ENCODE measurements at regions not wholly inside any gene's neighbourhood (a gene's known extent, or its start where the extent isn't known, plus 50 kb on each side); places are given as distances from the start of the nearest gene placed in this dataset.

DNA sequence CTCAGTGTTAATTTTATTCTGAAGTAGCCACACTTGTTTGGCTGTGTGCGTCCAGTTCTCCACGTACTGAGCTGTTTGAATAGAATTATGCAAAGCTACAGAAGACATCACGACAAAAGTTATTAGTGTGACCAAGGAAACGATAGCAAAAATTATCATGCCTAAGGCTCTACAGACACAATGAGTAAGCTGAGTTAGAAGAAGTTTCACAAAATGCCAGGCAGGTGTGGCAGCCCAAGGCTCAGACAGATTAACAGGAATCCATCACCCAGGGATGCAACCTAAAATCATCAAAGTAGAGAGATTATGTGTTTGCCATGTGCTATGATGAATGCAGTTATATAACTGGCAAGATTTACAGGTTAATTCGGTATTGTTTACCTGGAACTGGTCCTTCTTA is 73.1 kb upstream of the INCENP start:
- no peak overlapping the region for H3K27ac Mint-ChIP-seq
- H3K9me3 Mint-ChIP-seq, result no peaks in the 10 kb centered on the region
- no peak overlapping the region for H3K4me3 Mint-ChIP-seq
- peaks cover 15% of the 10 kb centered on the region for H3K27me3 Mint-ChIP-seq (ENCODE audit: low read depth)
- no peak for DNase-seq (ENCODE audit: low spot score)
- no peaks in the 10 kb centered on the region for H3K4me1 Mint-ChIP-seq (ENCODE audit: low read depth)
- no peaks in the 10 kb centered on the region for H3K36me3 Mint-ChIP-seq (ENCODE audit: low read depth)

DNA sequence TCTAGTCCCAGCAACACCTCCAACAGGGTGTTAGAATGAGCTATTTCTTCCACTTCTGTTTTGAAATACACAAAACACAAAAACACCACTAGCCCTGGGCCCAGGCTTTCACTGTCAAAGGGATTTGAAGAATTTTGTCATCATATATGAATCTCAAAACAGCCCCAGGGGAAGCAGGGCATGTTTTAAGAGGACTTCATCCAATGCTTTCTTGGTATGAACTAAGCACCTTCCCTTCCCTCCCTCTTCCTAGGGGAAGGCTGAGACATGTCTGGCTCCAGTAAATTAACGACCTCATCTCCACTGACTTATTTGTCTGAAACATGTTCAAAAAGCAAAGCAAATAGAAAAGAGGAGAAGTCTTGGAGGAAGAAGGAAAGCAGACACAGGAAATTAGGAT is 75.7 kb upstream of the INCENP start:
- no peaks in the 10 kb centered on the region for H3K36me3 Mint-ChIP-seq (ENCODE audit: low read depth)
- H3K27ac Mint-ChIP-seq, result no peak overlapping the region
- no peaks in the 10 kb centered on the region for H3K9me3 Mint-ChIP-seq
- H3K27me3 Mint-ChIP-seq (ENCODE audit: low read depth), result peaks cover 19% of the 10 kb centered on the region
- no peaks in the 10 kb centered on the region for H3K4me1 Mint-ChIP-seq (ENCODE audit: low read depth)
- H3K4me3 Mint-ChIP-seq, result no peak overlapping the region
- no peak for DNase-seq (ENCODE audit: low spot score)

DNA sequence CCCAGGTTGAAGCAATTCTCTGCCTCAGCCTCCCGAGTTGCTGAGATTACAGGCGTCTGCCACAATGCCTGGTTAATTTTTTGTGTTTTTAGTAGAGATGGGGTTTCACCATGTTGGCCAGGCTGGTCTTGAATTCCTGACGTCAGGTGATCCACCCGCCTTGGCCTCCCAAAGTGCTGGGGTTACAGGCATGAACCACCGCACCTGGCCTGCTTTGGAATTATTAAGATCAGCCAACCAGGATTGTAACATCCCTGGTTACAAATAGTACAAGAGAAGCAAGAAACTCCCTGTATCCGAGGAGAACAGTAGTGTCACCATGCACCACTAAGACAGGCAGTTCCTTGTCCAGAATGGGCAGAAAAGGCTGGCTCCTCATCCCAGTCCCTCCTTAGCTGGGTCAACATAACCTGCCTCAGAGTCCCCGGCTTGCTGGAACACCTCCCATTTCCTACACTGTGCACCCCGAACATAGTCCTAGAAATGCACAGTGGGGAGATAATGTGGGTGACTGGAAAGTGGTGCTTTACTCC is 77.2 kb upstream of the INCENP start:
- Mint-ChIP-seq H3K27me3 (ENCODE audit: low read depth) (peaks cover 19% of the 10 kb centered on the region), H3K9me3 (no peaks in the 10 kb centered on the region)
- DNase-seq (ENCODE audit: low spot score), result no peak

DNA sequence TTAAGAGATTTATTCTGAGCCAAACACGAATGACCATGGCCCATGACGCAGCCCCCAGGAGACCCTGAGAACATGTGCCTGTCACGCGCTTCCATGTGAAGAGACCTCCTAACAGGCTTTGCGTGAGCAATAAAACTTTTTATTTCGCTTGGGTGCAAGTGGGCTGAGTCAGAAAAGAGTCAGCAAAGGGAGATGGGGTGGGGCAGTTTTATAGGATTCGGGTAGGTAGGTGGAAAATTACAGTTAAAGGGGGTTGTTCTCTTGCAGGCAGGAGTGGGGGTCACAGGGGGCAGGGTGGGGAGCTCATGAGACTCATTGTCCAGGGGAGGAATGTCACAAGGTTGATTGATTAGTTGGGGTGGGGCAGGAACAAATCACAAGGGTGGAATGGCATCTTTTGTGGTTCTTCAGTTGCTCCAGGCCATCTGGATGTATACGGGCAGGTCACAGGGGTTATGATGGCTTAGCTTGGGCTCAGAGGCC is 77.2 kb upstream of the FTH1 start:
- H3K27ac Mint-ChIP-seq, result no peak overlapping the region

More for the DNA sequence above, 77.2 kb upstream of the INCENP start:
- Mint-ChIP-seq H3K4me1 (ENCODE audit: low read depth) (no peaks in the 10 kb centered on the region), H3K27ac (no peak overlapping the region), H3K4me3 (no peak overlapping the region), H3K36me3 (ENCODE audit: low read depth) (no peaks in the 10 kb centered on the region)

GRCh38 chr11:62035293-62035692 is 67.9 kb upstream of the FTH1 start:
- no peak overlapping the region for H3K4me3 Mint-ChIP-seq

More for the DNA sequence above, 77.2 kb upstream of the FTH1 start:
- Mint-ChIP-seq H3K4me3 (no peak overlapping the region), H3K27me3 (ENCODE audit: low read depth) (peaks cover 23% of the 10 kb centered on the region), H3K9me3 (no peaks in the 10 kb centered on the region), H3K4me1 (ENCODE audit: low read depth) (no peaks in the 10 kb centered on the region), H3K36me3 (ENCODE audit: low read depth) (no peaks in the 10 kb centered on the region)
- DNase-seq (ENCODE audit: low spot score), result no peak

GRCh38 chr11:62034036-62034338 is 66.6 kb upstream of the FTH1 start:
- Mint-ChIP-seq H3K27me3 (ENCODE audit: low read depth) (peaks cover 17% of the 10 kb centered on the region), H3K36me3 (ENCODE audit: low read depth) (no peaks in the 10 kb centered on the region), H3K4me1 (ENCODE audit: low read depth) (no peaks in the 10 kb centered on the region), H3K4me3 (no peak overlapping the region), H3K27ac (no peak overlapping the region), H3K9me3 (peaks cover 4% of the 10 kb centered on the region)
- DNase-seq (ENCODE audit: low spot score), result no peak

More at GRCh38 chr11:62035293-62035692, 67.9 kb upstream of the FTH1 start:
- H3K9me3 Mint-ChIP-seq, result peaks cover 4% of the 10 kb centered on the region
- peaks cover 20% of the 10 kb centered on the region for H3K27me3 Mint-ChIP-seq (ENCODE audit: low read depth)
- no peak for DNase-seq (ENCODE audit: low spot score)
- H3K4me1 Mint-ChIP-seq (ENCODE audit: low read depth), result no peaks in the 10 kb centered on the region
- H3K36me3 Mint-ChIP-seq (ENCODE audit: low read depth), result no peaks in the 10 kb centered on the region
- H3K27ac Mint-ChIP-seq, result no peak overlapping the region

GRCh38 chr11:62033191-62034035 is 66.0 kb upstream of the FTH1 start:
- Mint-ChIP-seq H3K36me3 (ENCODE audit: low read depth) (no peaks in the 10 kb centered on the region), H3K4me3 (no peak overlapping the region), H3K27ac (no peak overlapping the region), H3K9me3 (peaks cover 4% of the 10 kb centered on the region), H3K27me3 (ENCODE audit: low read depth) (peaks cover 15% of the 10 kb centered on the region), H3K4me1 (ENCODE audit: low read depth) (no peaks in the 10 kb centered on the region)
- DNase-seq (ENCODE audit: low spot score), result no peak

GRCh38 chr11:62030071-62030684 is 62.7 kb upstream of the FTH1 start:
- Mint-ChIP-seq H3K27ac (no peak overlapping the region), H3K36me3 (ENCODE audit: low read depth) (no peaks in the 10 kb centered on the region), H3K4me3 (no peak overlapping the region), H3K9me3 (peaks cover 9% of the 10 kb centered on the region), H3K27me3 (ENCODE audit: low read depth) (peaks cover 4% of the 10 kb centered on the region), H3K4me1 (ENCODE audit: low read depth) (peaks cover 10% of the 10 kb centered on the region)
- DNase-seq (ENCODE audit: low spot score), result no peak

DNA sequence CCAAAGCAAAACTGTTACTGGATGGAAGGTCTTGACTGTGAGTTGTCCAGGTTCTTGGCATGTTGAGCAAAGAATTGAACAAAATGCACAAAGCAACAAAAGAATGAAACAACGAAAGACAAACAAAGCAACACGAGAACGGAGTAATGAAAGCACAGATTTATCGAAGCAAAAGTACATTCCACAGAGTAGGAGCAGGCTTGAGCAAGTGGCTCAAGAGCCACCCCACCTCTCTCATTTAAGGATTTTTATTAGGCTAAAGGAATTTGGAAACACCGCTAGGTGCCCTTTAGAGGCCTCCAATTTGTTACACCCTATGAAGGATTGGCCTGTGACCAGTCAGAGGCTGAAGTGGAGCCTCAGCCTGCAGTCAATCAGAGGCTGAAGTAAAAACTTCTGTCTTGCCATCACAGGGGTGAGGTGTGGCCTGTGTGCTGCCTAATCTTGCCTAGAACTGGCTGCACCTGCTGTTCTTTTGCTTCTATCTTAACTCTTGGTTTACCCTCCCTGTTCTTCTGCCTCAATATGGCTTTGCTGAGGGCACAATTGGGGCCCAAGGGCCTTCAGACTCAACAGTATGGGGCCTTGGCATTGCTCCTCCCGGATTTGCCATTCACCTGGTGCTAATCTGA is 59.4 kb upstream of the FTH1 start:
- no peak overlapping the region for H3K4me3 Mint-ChIP-seq
- peaks cover 16% of the 10 kb centered on the region for H3K4me1 Mint-ChIP-seq (ENCODE audit: low read depth)
- peaks cover 4% of the 10 kb centered on the region for H3K9me3 Mint-ChIP-seq
- DNase-seq (ENCODE audit: low spot score), result no peak
- peaks cover 5% of the 10 kb centered on the region for H3K27me3 Mint-ChIP-seq (ENCODE audit: low read depth)
- H3K27ac Mint-ChIP-seq, result peak overlapping the region; percentile 15
- H3K36me3 Mint-ChIP-seq (ENCODE audit: low read depth), result no peaks in the 10 kb centered on the region

DNA sequence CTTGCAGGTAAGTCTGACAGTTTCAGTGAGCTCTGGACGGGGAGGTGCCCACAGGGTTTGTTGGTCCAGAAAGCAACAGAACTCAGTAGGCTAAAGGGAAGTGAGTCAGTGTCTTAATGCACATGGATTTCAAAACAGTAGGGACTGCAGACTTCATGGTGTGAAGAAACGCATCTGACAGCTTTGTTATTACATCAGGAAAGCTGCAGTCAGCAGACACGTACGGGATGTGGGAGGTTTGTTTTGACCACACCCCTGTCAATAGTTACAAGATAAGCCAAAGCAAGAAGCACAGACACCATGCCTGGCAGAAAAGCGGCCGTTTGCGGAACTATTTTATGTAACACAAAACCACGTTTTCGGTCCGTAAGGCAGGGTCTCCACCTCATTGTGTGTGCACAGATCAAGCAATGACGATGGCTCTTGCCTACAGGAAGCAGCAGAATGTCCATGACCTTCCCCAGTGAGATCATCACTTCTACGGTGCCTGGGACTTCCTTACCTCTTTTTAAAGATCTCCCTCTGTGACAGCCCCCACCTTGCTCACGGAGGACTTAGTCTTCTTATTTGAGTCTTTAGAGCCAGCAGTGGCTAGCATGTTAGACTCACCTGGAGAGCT is 58.2 kb upstream of the FTH1 start:
- peaks cover 16% of the 10 kb centered on the region for H3K4me1 Mint-ChIP-seq (ENCODE audit: low read depth)
- H3K27ac Mint-ChIP-seq, result peak overlapping the region; percentile 100
- peak overlapping the region; percentile 75 for H3K4me3 Mint-ChIP-seq
- peaks cover 3% of the 10 kb centered on the region for H3K36me3 Mint-ChIP-seq (ENCODE audit: low read depth)
- H3K9me3 Mint-ChIP-seq, result peaks cover 11% of the 10 kb centered on the region
- H3K27me3 Mint-ChIP-seq (ENCODE audit: low read depth), result peaks cover 5% of the 10 kb centered on the region
- DNase-seq (ENCODE audit: low spot score), result peak; percentile 67

GRCh38 chr11:62024936-62025486 is 57.6 kb upstream of the FTH1 start:
- Mint-ChIP-seq H3K4me3 (peak overlapping the region; percentile 75), H3K27me3 (ENCODE audit: low read depth) (peaks cover 5% of the 10 kb centered on the region), H3K36me3 (ENCODE audit: low read depth) (peaks cover 3% of the 10 kb centered on the region), H3K4me1 (ENCODE audit: low read depth) (peaks cover 16% of the 10 kb centered on the region), H3K9me3 (peaks cover 11% of the 10 kb centered on the region), H3K27ac (peak overlapping the region; percentile 100)
- DNase-seq (ENCODE audit: low spot score), result no peak

GRCh38 chr11:62022211-62022610 is 54.8 kb upstream of the FTH1 start:
- DNase-seq (ENCODE audit: low spot score), result no peak
- H3K4me3 Mint-ChIP-seq, result no peak overlapping the region

DNA sequence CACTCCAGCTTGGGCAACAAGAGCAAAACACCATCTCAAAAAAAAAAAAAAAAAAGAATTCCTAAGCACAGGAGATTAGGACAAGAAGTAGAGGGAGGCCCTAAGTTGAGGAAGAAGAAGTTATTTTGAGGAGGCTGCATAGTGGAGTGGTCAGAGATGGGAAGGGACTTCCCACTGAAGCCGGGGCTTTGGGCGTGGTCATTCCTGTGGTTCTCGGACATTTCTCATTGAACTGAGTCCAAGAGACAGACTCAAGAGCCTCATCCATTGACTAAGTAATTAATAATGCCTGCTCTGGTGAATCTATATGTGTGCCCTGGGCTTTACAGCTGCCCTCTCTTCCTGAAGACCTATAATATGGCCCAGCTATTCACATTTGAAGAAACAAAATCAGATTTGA is 53.2 kb upstream of the FTH1 start:
- Mint-ChIP-seq H3K4me3 (no peak overlapping the region), H3K9me3 (peaks cover 7% of the 10 kb centered on the region), H3K4me1 (ENCODE audit: low read depth) (peaks cover 11% of the 10 kb centered on the region), H3K27ac (no peak overlapping the region), H3K36me3 (ENCODE audit: low read depth) (peaks cover 3% of the 10 kb centered on the region), H3K27me3 (ENCODE audit: low read depth) (peaks cover 5% of the 10 kb centered on the region)
- DNase-seq (ENCODE audit: low spot score), result no peak

More at GRCh38 chr11:62022211-62022610, 54.8 kb upstream of the FTH1 start:
- H3K4me1 Mint-ChIP-seq (ENCODE audit: low read depth), result peaks cover 16% of the 10 kb centered on the region
- H3K9me3 Mint-ChIP-seq, result peaks cover 11% of the 10 kb centered on the region
- H3K36me3 Mint-ChIP-seq (ENCODE audit: low read depth), result peaks cover 3% of the 10 kb centered on the region
- no peak overlapping the region for H3K27ac Mint-ChIP-seq
- H3K27me3 Mint-ChIP-seq (ENCODE audit: low read depth), result peaks cover 5% of the 10 kb centered on the region

Measured in T-helper 2 cell treated with Interferon-gamma antibody and Interleukin-4, amounts not matched to agents 5 μg/mL and 100 μg/mL, for 36 hours (primary cell).